ENCODE measurements at regions not wholly inside any gene's neighbourhood (a gene's known extent, or its start where the extent isn't known, plus 50 kb on each side); places are given as distances from the start of the nearest gene placed in this dataset.

GRCh38 chr6:74642101-74642500 is 563.8 kb downstream of the COL12A1 start:
- Mint-ChIP-seq H3K4me3 (no peak overlapping the region), H3K36me3 (ENCODE audit: low read depth) (no peaks in the 10 kb centered on the region), H3K27ac (no peak overlapping the region), H3K27me3 (no peaks in the 10 kb centered on the region), H3K4me1 (no peaks in the 10 kb centered on the region), H3K9me3 (ENCODE audit: low read depth) (peaks cover 4% of the 10 kb centered on the region)
- DNase-seq (no peak), ATAC-seq (no peak)
- POLR2A ChIA-PET: no interaction called here
- CTCF ChIA-PET: no interaction called here
- intact Hi-C loops (cut with DNase I, micrococcal nuclease): no loop called here

DNA sequence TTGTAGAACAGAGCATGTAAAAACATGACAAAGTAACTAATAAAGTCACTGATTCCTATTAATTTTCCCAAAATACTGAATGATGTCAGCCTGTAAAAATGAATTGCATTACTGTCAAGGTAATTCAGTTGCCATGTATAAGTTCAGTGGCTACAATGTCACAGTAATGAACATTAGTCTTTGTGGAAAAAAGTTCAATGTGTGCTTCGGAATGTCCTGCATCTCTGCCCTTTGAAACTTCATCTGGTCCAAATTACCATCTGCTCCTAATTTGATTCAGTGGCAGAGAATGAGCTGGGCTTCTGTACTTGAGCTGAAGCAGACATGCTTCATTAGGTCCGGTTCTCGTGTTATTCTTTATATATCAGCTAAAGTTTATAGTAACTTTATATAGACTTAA is 567.4 kb downstream of the COL12A1 start:
- DNase-seq (no peak), ATAC-seq (no peak)
- Mint-ChIP-seq H3K36me3 (ENCODE audit: low read depth) (no peaks in the 10 kb centered on the region), H3K4me1 (no peaks in the 10 kb centered on the region), H3K9me3 (ENCODE audit: low read depth) (no peaks in the 10 kb centered on the region), H3K4me3 (no peak overlapping the region), H3K27ac (no peak overlapping the region), H3K27me3 (no peaks in the 10 kb centered on the region)
- intact Hi-C loops (cut with DNase I, micrococcal nuclease): no loop called here
- ChIA-PET POLR2A (no interaction called here), CTCF (interaction anchor here (0.5 kb wide), 1 partner anchor 11 kb away, joined by 3 read pairs; no protein-coding TSS in a partner anchor)

- intact Hi-C loops (cut with DNase I, micrococcal nuclease): no loop called here
- H3K4me3 Mint-ChIP-seq: no peak overlapping the region
- H3K27ac Mint-ChIP-seq: no peak overlapping the region
- CTCF ChIA-PET: interaction anchor here (0.7 kb wide), 1 partner anchor 299 kb away, joined by 3 read pairs; no protein-coding TSS in a partner anchor
- H3K27me3 Mint-ChIP-seq: no peaks in the 10 kb centered on the region
- POLR2A ChIA-PET: no interaction called here
- no peaks in the 10 kb centered on the region for H3K36me3 Mint-ChIP-seq (ENCODE audit: low read depth)
- peaks cover 9% of the 10 kb centered on the region for H3K9me3 Mint-ChIP-seq (ENCODE audit: low read depth)
- ATAC-seq: no peak
- DNase-seq: no peak
- H3K4me1 Mint-ChIP-seq: no peaks in the 10 kb centered on the region
Measured at GRCh38 chr6:74632196-74632875, 573.5 kb downstream of the COL12A1 start.

- no peaks in the 10 kb centered on the region for H3K36me3 Mint-ChIP-seq (ENCODE audit: low read depth)
- CTCF ChIA-PET: no interaction called here
- no peaks in the 10 kb centered on the region for H3K27me3 Mint-ChIP-seq
- POLR2A ChIA-PET: no interaction called here
- DNase-seq (no peak), ATAC-seq (no peak)
- H3K9me3 Mint-ChIP-seq (ENCODE audit: low read depth): peaks cover 9% of the 10 kb centered on the region
- intact Hi-C loops (cut with DNase I, micrococcal nuclease): no loop called here
- H3K27ac Mint-ChIP-seq: no peak overlapping the region
- no peaks in the 10 kb centered on the region for H3K4me1 Mint-ChIP-seq
- no peak overlapping the region for H3K4me3 Mint-ChIP-seq
Measured at GRCh38 chr6:74631564-74631963, 574.3 kb downstream of the COL12A1 start.

GRCh38 chr6:74626288-74626687 is 579.6 kb downstream of the COL12A1 start:
- no peaks in the 10 kb centered on the region for H3K36me3 Mint-ChIP-seq (ENCODE audit: low read depth)
- H3K4me1 Mint-ChIP-seq: no peaks in the 10 kb centered on the region
- peaks cover 20% of the 10 kb centered on the region for H3K9me3 Mint-ChIP-seq (ENCODE audit: low read depth)
- H3K27me3 Mint-ChIP-seq: no peaks in the 10 kb centered on the region
- H3K4me3 Mint-ChIP-seq: no peak overlapping the region
- ChIA-PET POLR2A (no interaction called here), CTCF (no interaction called here)
- ATAC-seq: no peak
- DNase-seq: no peak
- intact Hi-C loops (cut with DNase I, micrococcal nuclease): no loop called here
- H3K27ac Mint-ChIP-seq: no peak overlapping the region

- no peaks in the 10 kb centered on the region for H3K36me3 Mint-ChIP-seq (ENCODE audit: low read depth)
- POLR2A ChIA-PET: no interaction called here
Measured at GRCh38 chr6:74623027-74623426, 582.8 kb downstream of the COL12A1 start.

GRCh38 chr6:74611220-74611619 is 594.6 kb downstream of the COL12A1 start:
- CTCF ChIA-PET: no interaction called here
- Mint-ChIP-seq H3K27me3 (no peaks in the 10 kb centered on the region), H3K27ac (no peak overlapping the region), H3K4me3 (no peak overlapping the region), H3K4me1 (no peaks in the 10 kb centered on the region), H3K9me3 (ENCODE audit: low read depth) (no peaks in the 10 kb centered on the region), H3K36me3 (ENCODE audit: low read depth) (no peaks in the 10 kb centered on the region)
- intact Hi-C loops (cut with DNase I, micrococcal nuclease): no loop called here
- POLR2A ChIA-PET: no interaction called here
- no peak for DNase-seq
- ATAC-seq: no peak

More at GRCh38 chr6:74623027-74623426, 582.8 kb downstream of the COL12A1 start:
- CTCF ChIA-PET: no interaction called here
- intact Hi-C loops (cut with DNase I, micrococcal nuclease): no loop called here
- DNase-seq (no peak), ATAC-seq (no peak)
- Mint-ChIP-seq H3K4me3 (no peak overlapping the region), H3K4me1 (no peaks in the 10 kb centered on the region), H3K27ac (no peak overlapping the region), H3K9me3 (ENCODE audit: low read depth) (peaks cover 14% of the 10 kb centered on the region), H3K27me3 (no peaks in the 10 kb centered on the region)

- H3K4me1 Mint-ChIP-seq: no peaks in the 10 kb centered on the region
- CTCF ChIA-PET: no interaction called here
- POLR2A ChIA-PET: no interaction called here
Measured at GRCh38 chr6:74610352-74610751, 595.5 kb downstream of the COL12A1 start.

GRCh38 chr6:74609871-74610270 is 596.0 kb downstream of the COL12A1 start:
- H3K4me1 Mint-ChIP-seq: no peaks in the 10 kb centered on the region
- no peaks in the 10 kb centered on the region for H3K27me3 Mint-ChIP-seq
- no peak overlapping the region for H3K4me3 Mint-ChIP-seq
- H3K27ac Mint-ChIP-seq: no peak overlapping the region
- H3K9me3 Mint-ChIP-seq (ENCODE audit: low read depth): no peaks in the 10 kb centered on the region
- ChIA-PET CTCF (no interaction called here), POLR2A (no interaction called here)
- DNase-seq: no peak
- no peak for ATAC-seq
- intact Hi-C loops (cut with DNase I, micrococcal nuclease): no loop called here
- no peaks in the 10 kb centered on the region for H3K36me3 Mint-ChIP-seq (ENCODE audit: low read depth)

More at GRCh38 chr6:74610352-74610751, 595.5 kb downstream of the COL12A1 start:
- DNase-seq: no peak
- Mint-ChIP-seq H3K9me3 (ENCODE audit: low read depth) (no peaks in the 10 kb centered on the region), H3K27ac (no peak overlapping the region), H3K4me3 (no peak overlapping the region), H3K36me3 (ENCODE audit: low read depth) (no peaks in the 10 kb centered on the region), H3K27me3 (no peaks in the 10 kb centered on the region)
- intact Hi-C loops (cut with DNase I, micrococcal nuclease): no loop called here
- no peak for ATAC-seq

GRCh38 chr6:74607934-74608333 is 597.9 kb downstream of the COL12A1 start:
- no peak overlapping the region for H3K4me3 Mint-ChIP-seq
- H3K36me3 Mint-ChIP-seq (ENCODE audit: low read depth): no peaks in the 10 kb centered on the region
- POLR2A ChIA-PET: no interaction called here
- H3K9me3 Mint-ChIP-seq (ENCODE audit: low read depth): no peaks in the 10 kb centered on the region
- CTCF ChIA-PET: interaction anchor here (1.0 kb wide), 1 partner anchor 12 kb away, joined by 5 read pairs; no protein-coding TSS in a partner anchor
- intact Hi-C loops (cut with DNase I, micrococcal nuclease): no loop called here
- no peaks in the 10 kb centered on the region for H3K4me1 Mint-ChIP-seq
- H3K27me3 Mint-ChIP-seq: no peaks in the 10 kb centered on the region
- DNase-seq (no peak), ATAC-seq (no peak)
- no peak overlapping the region for H3K27ac Mint-ChIP-seq

DNA sequence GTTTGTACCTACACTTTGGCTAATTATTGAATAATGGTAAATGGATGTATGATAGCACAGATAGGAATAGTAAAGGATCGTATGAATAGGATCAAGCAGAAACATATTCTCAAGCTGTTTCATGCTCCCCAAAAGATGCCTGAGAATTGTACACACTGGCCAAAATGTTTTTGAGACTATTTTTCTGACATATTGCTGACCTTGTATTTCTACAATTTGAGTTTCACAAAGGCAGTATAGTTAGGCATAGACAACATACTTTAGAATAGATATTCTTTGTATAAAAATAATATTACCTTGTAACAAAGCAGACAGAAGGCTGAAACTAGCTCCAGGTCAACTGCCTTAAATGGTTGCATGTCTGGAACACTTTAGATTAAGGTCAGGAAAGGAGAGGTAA is 598.4 kb downstream of the COL12A1 start:
- ATAC-seq: no peak
- intact Hi-C loops (cut with DNase I, micrococcal nuclease): no loop called here
- Mint-ChIP-seq H3K4me1 (no peaks in the 10 kb centered on the region), H3K9me3 (ENCODE audit: low read depth) (no peaks in the 10 kb centered on the region), H3K36me3 (ENCODE audit: low read depth) (no peaks in the 10 kb centered on the region), H3K27me3 (no peaks in the 10 kb centered on the region), H3K27ac (no peak overlapping the region), H3K4me3 (no peak overlapping the region)
- DNase-seq: no peak
- POLR2A ChIA-PET: no interaction called here
- CTCF ChIA-PET: interaction anchor here (1.0 kb wide), 1 partner anchor 12 kb away, joined by 5 read pairs; no protein-coding TSS in a partner anchor

- intact Hi-C loops (cut with DNase I, micrococcal nuclease): no loop called here
- H3K27me3 Mint-ChIP-seq: no peaks in the 10 kb centered on the region
Measured at GRCh38 chr6:74606582-74607071, 599.2 kb downstream of the COL12A1 start.

More at GRCh38 chr6:74606582-74607071, 599.2 kb downstream of the COL12A1 start:
- no peak overlapping the region for H3K27ac Mint-ChIP-seq
- no peaks in the 10 kb centered on the region for H3K4me1 Mint-ChIP-seq
- H3K9me3 Mint-ChIP-seq (ENCODE audit: low read depth): no peaks in the 10 kb centered on the region
- no peak for DNase-seq
- H3K4me3 Mint-ChIP-seq: no peak overlapping the region
- CTCF ChIA-PET: no interaction called here
- no peaks in the 10 kb centered on the region for H3K36me3 Mint-ChIP-seq (ENCODE audit: low read depth)
- POLR2A ChIA-PET: no interaction called here
- ATAC-seq: no peak

Data from activated CD4-positive, alpha-beta T cell treated with anti-CD3 and anti-CD28 coated beads for 36 hours (primary cell).